ENCODE measurements at regions not wholly inside any gene's neighbourhood (a gene's known extent, or its start where the extent isn't known, plus 50 kb on each side); places are given as distances from the start of the nearest gene placed in this dataset.
"Not testable (repeated sequence)": the region's sequence is repeated elsewhere in the genome, so short reads cannot be mapped to it uniquely, and the experiment has no call there.

GRCh38 chr5:92147798-92148197 is 764.7 kb upstream of the ARRDC3 start:
- no peak for DNase-seq (ENCODE audit: low read depth)

- no peak for DNase-seq (ENCODE audit: low read depth)
Measured at GRCh38 chr5:92147266-92147665, 764.1 kb upstream of the ARRDC3 start.

GRCh38 chr5:92145852-92146251 is 762.7 kb upstream of the ARRDC3 start:
- no peak for DNase-seq (ENCODE audit: low read depth)

GRCh38 chr5:92144824-92145223 is 761.7 kb upstream of the ARRDC3 start:
- DNase-seq (ENCODE audit: low read depth), result no peak

- DNase-seq (ENCODE audit: low read depth), result not testable (repeated sequence)
Measured at GRCh38 chr5:92132294-92132908, 749.3 kb upstream of the ARRDC3 start.

- no peak for DNase-seq (ENCODE audit: low read depth)
Measured at GRCh38 chr5:92126182-92126581, 743.1 kb upstream of the ARRDC3 start.

GRCh38 chr5:92119110-92119509 is 736.0 kb upstream of the ARRDC3 start:
- no peak for DNase-seq (ENCODE audit: low read depth)

GRCh38 chr5:92106808-92107207 is 723.7 kb upstream of the ARRDC3 start:
- DNase-seq (ENCODE audit: low read depth), result no peak

- DNase-seq (ENCODE audit: low read depth), result no peak
Measured at GRCh38 chr5:92104126-92104525, 721.0 kb upstream of the ARRDC3 start.

- no peak for DNase-seq (ENCODE audit: low read depth)
Measured at GRCh38 chr5:92102313-92102712, 719.2 kb upstream of the ARRDC3 start.

- no peak for DNase-seq (ENCODE audit: low read depth)
Measured at GRCh38 chr5:92092239-92092638, 709.1 kb upstream of the ARRDC3 start.

- DNase-seq (ENCODE audit: low read depth), result no peak
Measured at GRCh38 chr5:92086059-92086811, 703.1 kb upstream of the ARRDC3 start.

- no peak for DNase-seq (ENCODE audit: low read depth)
Measured at GRCh38 chr5:92081958-92082712, 699.0 kb upstream of the ARRDC3 start.

GRCh38 chr5:92070786-92071185 is 687.7 kb upstream of the ARRDC3 start:
- DNase-seq (ENCODE audit: low read depth), result no peak

GRCh38 chr5:92064993-92065392 is 681.9 kb upstream of the ARRDC3 start:
- no peak for DNase-seq (ENCODE audit: low read depth)

- DNase-seq (ENCODE audit: low read depth), result no peak
Measured at GRCh38 chr5:92051741-92052140, 668.6 kb upstream of the ARRDC3 start.

- DNase-seq (ENCODE audit: low read depth), result no peak
Measured at GRCh38 chr5:92050970-92051369, 667.9 kb upstream of the ARRDC3 start.

GRCh38 chr5:92041911-92042660 is 659.0 kb upstream of the ARRDC3 start:
- no peak for DNase-seq (ENCODE audit: low read depth)

GRCh38 chr5:92041206-92041605 is 658.1 kb upstream of the ARRDC3 start:
- DNase-seq (ENCODE audit: low read depth), result no peak

GRCh38 chr5:92029792-92030191 is 646.7 kb upstream of the ARRDC3 start:
- DNase-seq (ENCODE audit: low read depth), result not testable (repeated sequence)

GRCh38 chr5:92023555-92023954 is 640.4 kb upstream of the ARRDC3 start:
- DNase-seq (ENCODE audit: low read depth), result no peak

GRCh38 chr5:92023141-92023471 is 640.0 kb upstream of the ARRDC3 start:
- no peak for DNase-seq (ENCODE audit: low read depth)
